CD4-positive, alpha-beta T cell (primary cell): ENCODE measurements at regions not wholly inside any gene's neighbourhood (a gene's known extent, or its start where the extent isn't known, plus 50 kb on each side); places are given as distances from the start of the nearest gene placed in this dataset.

Source experiments
- ATAC-seq: fragments of 200-7000 bp; cut with Tn5 transposase; one replicate; pipeline ENCODE4 v1.10.0; 2022; ENCODE audit warnings: mild to moderate bottlenecking; ENCODE audit not compliant: poor library complexity
- CTCF ChIA-PET: fragments of 350-600 bp; sonication (Branson Sonifier 250); formaldehyde crosslinking; loops from one replicate; lab custom pipeline; 2021; ENCODE audit warnings: antibody characterized with exemption, inconsistent platforms; lab: Charles Lee
- POLR2A ChIA-PET: fragments of 350-600 bp; sonication (Branson Sonifier 250); formaldehyde crosslinking; loops from one replicate; lab custom pipeline; 2021; ENCODE audit warnings: antibody characterized with exemption, inconsistent platforms; lab: Charles Lee
- DNase-seq, 14 experiments: peaks; one replicate each; pipeline ENCODE4 v3.0.0-alpha.2; 2013 to 2020; ENCODE audit warnings: mixed read lengths in 2 of 14
- H3K27ac ChIP-seq, 2 donors: one replicate each; pipeline versions ENCODE4 v1.5.1 to v1.7.0; 2013; ENCODE audit warnings: low read length in 2 of 2, low read depth in 1 of 2, mild to moderate bottlenecking in 1 of 2
- H3K27me3 ChIP-seq, 2 experiments: 1 replicate in 1 of 2; 2 replicates in 1 of 2; pipeline versions ENCODE4 v1.6.1 to v1.7.0; 2013; ENCODE audit warnings: low read length in 2 of 2, control low read depth in 1 of 2, mild to moderate bottlenecking in 1 of 2, moderate library complexity in 1 of 2; ENCODE audit not compliant: insufficient read depth in 2 of 2, control insufficient read depth in 1 of 2
- H3K36me3 ChIP-seq: one replicate; pipeline ENCODE4 v1.6.1; 2013; ENCODE audit warnings: low read length, control low read depth; ENCODE audit not compliant: insufficient read depth
- H3K4me1 ChIP-seq: one replicate; pipeline ENCODE4 v1.6.1; 2013; ENCODE audit warnings: low read length, control low read depth; ENCODE audit not compliant: insufficient read depth
- H3K4me3 ChIP-seq: one replicate; pipeline ENCODE4 v1.5.1; 2013; ENCODE audit warnings: mild to moderate bottlenecking, low read length, moderate library complexity
- H3K9me3 ChIP-seq, 2 experiments: 1 replicate in 1 of 2; 2 replicates in 1 of 2; pipeline versions ENCODE4 v1.6.1 to v1.7.0; 2013; ENCODE audit warnings: low read length in 2 of 2, mild to moderate bottlenecking in 2 of 2, control low read depth in 1 of 2, moderate library complexity in 1 of 2; ENCODE audit not compliant: control insufficient read depth in 1 of 2, insufficient read depth in 1 of 2
- H3K27ac Mint-ChIP-seq: one replicate; pipeline ENCODE4 v1.8.0; 2020; ENCODE audit warnings: mixed read lengths
- H3K27me3 Mint-ChIP-seq: one replicate; pipeline ENCODE4 v1.8.0; 2021; ENCODE audit warnings: mixed read lengths
- H3K36me3 Mint-ChIP-seq: one replicate; pipeline ENCODE4 v1.8.0; 2021; ENCODE audit warnings: low read depth, mixed read lengths
- H3K4me1 Mint-ChIP-seq: one replicate; pipeline ENCODE4 v1.8.0; 2021; ENCODE audit warnings: low read depth, mixed read lengths
- H3K4me3 Mint-ChIP-seq: one replicate; pipeline ENCODE4 v1.8.0; 2020; ENCODE audit warnings: mild to moderate bottlenecking, mixed read lengths
- H3K9me3 Mint-ChIP-seq: one replicate; pipeline ENCODE4 v1.8.0; 2020; ENCODE audit warnings: mixed read lengths
- CTCF ChIP-seq: fragments of 200-600 bp; IDR thresholded peaks from one replicate; pipeline ENCODE4 v1.8.0; 2022; ENCODE audit warnings: antibody characterized with exemption, mild to moderate bottlenecking
- intact Hi-C, 2 experiments: fragments of 100-400 bp; cut with DNase I in 1 of 2; cut with micrococcal nuclease in 1 of 2; formaldehyde crosslinking; loops; one replicate each; pipeline versions ENCODE4 v1.15.1 to v1.9.0; 2023 to 2025; cut with DNase I, micrococcal nuclease

- no peak overlapping the region for H3K27ac ChIP-seq
- no peak overlapping the region for H3K4me3 ChIP-seq
- Mint-ChIP-seq H3K4me1 (no peaks in the 10 kb centered on the region), H3K36me3 (no peaks in the 10 kb centered on the region), H3K27me3 (no peaks in the 10 kb centered on the region), H3K4me3 (no peak overlapping the region), H3K27ac (no peak overlapping the region), H3K9me3 (peaks cover 26% of the 10 kb centered on the region)
- H3K36me3 ChIP-seq, result no peaks in the 10 kb centered on the region
- intact Hi-C loops, result no loop called here
- no peak for ATAC-seq
- peaks cover 0 to 11% of the 10 kb centered on the region in 2 experiments for H3K9me3 ChIP-seq
- ChIA-PET POLR2A (no interaction called here), CTCF (no interaction called here)
- H3K27me3 ChIP-seq, result no peaks in the 10 kb centered on the region
- no peak for TF ChIP-seq CTCF
- DNase-seq, result no peak
- no peaks in the 10 kb centered on the region for H3K4me1 ChIP-seq
Observed at GRCh38 chr11:42329929-42330565, 870.6 kb upstream of the LRRC4C start.

GRCh38 chr11:42337786-42338455, 878.5 kb upstream of the LRRC4C start:
- CTCF ChIA-PET, result no interaction called here
- Histone ChIP-seq H3K9me3 (peaks cover 0 to 15% of the 10 kb centered on the region in 2 experiments), H3K27me3 (no peaks in the 10 kb centered on the region), H3K4me1 (no peaks in the 10 kb centered on the region), H3K4me3 (no peak overlapping the region), H3K27ac (no peak overlapping the region), H3K36me3 (no peaks in the 10 kb centered on the region)
- Mint-ChIP-seq H3K36me3 (no peaks in the 10 kb centered on the region), H3K27ac (no peak overlapping the region), H3K4me3 (no peak overlapping the region), H3K27me3 (no peaks in the 10 kb centered on the region), H3K9me3 (peaks cover 24% of the 10 kb centered on the region), H3K4me1 (no peaks in the 10 kb centered on the region)
- POLR2A ChIA-PET, result no interaction called here
- TF ChIP-seq CTCF, result no peak
- intact Hi-C loops, result no loop called here
- ATAC-seq, result no peak
- no peak for DNase-seq

GRCh38 chr11:42344204-42344792, 884.8 kb upstream of the LRRC4C start:
- Mint-ChIP-seq H3K4me1 (no peaks in the 10 kb centered on the region), H3K9me3 (peaks cover 15% of the 10 kb centered on the region), H3K36me3 (no peaks in the 10 kb centered on the region), H3K4me3 (no peak overlapping the region), H3K27me3 (no peaks in the 10 kb centered on the region), H3K27ac (no peak overlapping the region)
- no peaks in the 10 kb centered on the region for H3K27me3 ChIP-seq
- no peaks in the 10 kb centered on the region for H3K4me1 ChIP-seq
- H3K9me3 ChIP-seq, result peaks cover 0 to 19% of the 10 kb centered on the region in 2 experiments
- peak in 1 of 14 experiments; percentile 5 for DNase-seq
- no peak overlapping the region for H3K27ac ChIP-seq
- no peak for ATAC-seq
- intact Hi-C loops, result no loop called here
- CTCF ChIA-PET, result no interaction called here
- POLR2A ChIA-PET, result no interaction called here
- no peak overlapping the region for H3K4me3 ChIP-seq
- TF ChIP-seq CTCF, result no peak
- no peaks in the 10 kb centered on the region for H3K36me3 ChIP-seq
